Upper lobe of left lung (tissue), 4 donors: ENCODE measurements at regions not wholly inside any gene's neighbourhood (a gene's known extent, or its start where the extent isn't known, plus 50 kb on each side); places are given as distances from the start of the nearest gene placed in this dataset.

ENCODE experiments used
- POLR2A ChIP-seq, 4 donors: fragments of 450-650 bp; IDR thresholded peaks; one replicate each; pipeline ENCODE4 v1.5.1; 2016 to 2017; ENCODE audit warnings: antibody characterized with exemption in 4 of 4, mild to moderate bottlenecking in 2 of 4
- POLR2AphosphoS5 ChIP-seq, 2 donors: sonication (generic); formaldehyde crosslinking; IDR thresholded peaks; one replicate each; pipeline ENCODE4 v1.5.1; 2017; ENCODE audit warnings: antibody characterized with exemption in 2 of 2
- TF ChIP-seq, protein P1 (sequence below), 6 experiments: fragments of 450-650 bp in 4 of 6; fragments of 200-600 bp in 2 of 6; sonication (generic) in 2 of 6; IDR thresholded peaks; one replicate each; pipeline ENCODE4 v1.5.1; 2016 to 2019; ENCODE audit warnings: antibody characterized with exemption in 6 of 6

DNA sequence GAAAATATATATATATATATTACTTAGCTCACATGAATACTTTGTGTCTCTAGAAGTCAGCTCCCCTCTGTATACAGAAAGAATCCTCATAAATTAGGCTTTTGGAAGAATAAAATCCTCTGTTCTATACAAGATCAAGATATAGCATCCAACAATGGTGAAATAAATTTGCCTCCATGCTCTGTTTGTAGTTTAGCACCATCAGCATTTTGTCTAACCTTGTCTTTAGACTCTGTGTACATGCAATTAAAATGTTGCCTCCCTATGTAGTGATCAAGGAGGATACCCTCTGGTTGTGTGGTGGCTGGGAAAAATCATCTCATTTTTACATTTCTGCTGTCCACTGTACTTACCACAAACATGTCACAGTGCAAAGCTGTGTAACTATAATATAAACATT, 189.7 kb downstream of the C7orf25 start:
- TF ChIP-seq, protein P1, sequence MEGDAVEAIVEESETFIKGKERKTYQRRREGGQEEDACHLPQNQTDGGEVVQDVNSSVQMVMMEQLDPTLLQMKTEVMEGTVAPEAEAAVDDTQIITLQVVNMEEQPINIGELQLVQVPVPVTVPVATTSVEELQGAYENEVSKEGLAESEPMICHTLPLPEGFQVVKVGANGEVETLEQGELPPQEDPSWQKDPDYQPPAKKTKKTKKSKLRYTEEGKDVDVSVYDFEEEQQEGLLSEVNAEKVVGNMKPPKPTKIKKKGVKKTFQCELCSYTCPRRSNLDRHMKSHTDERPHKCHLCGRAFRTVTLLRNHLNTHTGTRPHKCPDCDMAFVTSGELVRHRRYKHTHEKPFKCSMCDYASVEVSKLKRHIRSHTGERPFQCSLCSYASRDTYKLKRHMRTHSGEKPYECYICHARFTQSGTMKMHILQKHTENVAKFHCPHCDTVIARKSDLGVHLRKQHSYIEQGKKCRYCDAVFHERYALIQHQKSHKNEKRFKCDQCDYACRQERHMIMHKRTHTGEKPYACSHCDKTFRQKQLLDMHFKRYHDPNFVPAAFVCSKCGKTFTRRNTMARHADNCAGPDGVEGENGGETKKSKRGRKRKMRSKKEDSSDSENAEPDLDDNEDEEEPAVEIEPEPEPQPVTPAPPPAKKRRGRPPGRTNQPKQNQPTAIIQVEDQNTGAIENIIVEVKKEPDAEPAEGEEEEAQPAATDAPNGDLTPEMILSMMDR (IDR thresholded peaks at IDR 0.05), result no peak
- TF ChIP-seq POLR2A (IDR thresholded peaks at IDR 0.05) (no peak), POLR2AphosphoS5 (IDR thresholded peaks at IDR 0.05) (no peak)
